H1 (cell line): ENCODE measurements at regions not wholly inside any gene's neighbourhood (a gene's known extent, or its start where the extent isn't known, plus 50 kb on each side); places are given as distances from the start of the nearest gene placed in this dataset.

ENCODE experiments used
- CREB1 ChIP-seq: IDR thresholded peaks from 2 replicates; pipeline ENCODE4 v1.6.1; 2012; ENCODE audit warnings: inconsistent platforms
- CTCF ChIP-seq, 3 experiments: IDR thresholded peaks; 1 replicate in 2 of 3; 2 replicates in 1 of 3; pipeline versions ENCODE4 v1.5.1 to v1.6.1; 2011; ENCODE audit warnings: low read length in 3 of 3, mild to moderate bottlenecking in 3 of 3, inconsistent platforms in 2 of 3, low read depth in 1 of 3, moderate library complexity in 1 of 3; ENCODE audit not compliant: insufficient read depth in 1 of 3; ENCODE audit errors: control extremely low read depth in 1 of 3
- SP4 ChIP-seq: IDR thresholded peaks from 2 replicates; pipeline ENCODE4 v1.6.1; 2012; ENCODE audit warnings: low read length, inconsistent platforms

- TF ChIP-seq CREB1: no peak
- no peak for TF ChIP-seq SP4
- TF ChIP-seq CTCF (IDR thresholded peaks at IDR 0.05; ENCODE audit: control extremely low read depth in 1 of 3, insufficient read depth in 1 of 3, low read depth in 1 of 3, low read length in 3 of 3): no peak
Measured at GRCh38 chr4:96073461-96073860, 233.6 kb downstream of the PDHA2 start.
